SHP77 treated with DMSO at 0.1 percent for 48 hours (cell line): ENCODE measurements at regions not wholly inside any gene's neighbourhood (a gene's known extent, or its start where the extent isn't known, plus 50 kb on each side); places are given as distances from the start of the nearest gene placed in this dataset.
"Not testable (repeated sequence)": the region's sequence is repeated elsewhere in the genome, so short reads cannot be mapped to it uniquely, and the experiment has no call there.

Experiments used
- DNase-seq: peaks from one replicate; lab custom pipeline; 2025; lab: John Stamatoyannopoulos, UW

- no peak for DNase-seq
These were observed 321.5 kb upstream of the NRP1 start for GRCh38 chr10:33655921-33656320.

DNA sequence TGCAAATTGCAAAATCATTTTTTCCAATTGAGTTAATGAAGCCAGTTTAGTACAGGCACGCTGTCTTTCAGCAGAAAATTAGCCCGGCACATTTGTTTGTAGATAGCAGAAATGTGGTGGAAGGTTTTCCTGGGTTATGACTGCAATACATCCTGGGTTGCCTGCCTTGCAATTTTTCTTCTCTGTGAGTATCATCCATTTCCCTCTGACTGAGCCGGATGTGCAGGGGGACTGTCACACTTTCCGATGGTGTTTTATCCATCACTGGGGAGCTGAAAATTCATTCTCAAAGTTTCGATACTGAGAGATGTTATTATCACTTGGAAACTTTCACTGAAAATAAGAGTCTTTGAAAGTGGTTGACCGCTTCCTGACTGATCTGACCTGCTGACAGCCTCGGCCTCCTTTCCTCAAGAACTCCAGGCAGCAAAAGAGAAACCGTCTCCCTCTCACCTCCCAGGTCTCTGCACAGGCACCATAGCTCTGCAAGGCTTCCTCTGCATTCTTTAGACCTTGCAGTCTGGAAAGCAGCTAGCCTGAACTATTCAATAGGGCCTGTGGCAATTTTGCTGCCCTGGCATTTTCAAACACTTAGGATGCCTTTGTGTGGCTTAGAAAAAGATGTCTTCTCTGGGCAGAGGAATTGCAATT is 320.8 kb upstream of the NRP1 start:
- no peak for DNase-seq

GRCh38 chr10:33653584-33654367 is 319.3 kb upstream of the NRP1 start:
- no peak for DNase-seq

- no peak for DNase-seq
These were observed 318.4 kb upstream of the NRP1 start for GRCh38 chr10:33652870-33653269.

GRCh38 chr10:33650131-33650530 is 315.7 kb upstream of the NRP1 start:
- DNase-seq = not testable (repeated sequence)

- DNase-seq = no peak
These were observed 308.6 kb upstream of the NRP1 start for GRCh38 chr10:33643042-33643441.

DNA sequence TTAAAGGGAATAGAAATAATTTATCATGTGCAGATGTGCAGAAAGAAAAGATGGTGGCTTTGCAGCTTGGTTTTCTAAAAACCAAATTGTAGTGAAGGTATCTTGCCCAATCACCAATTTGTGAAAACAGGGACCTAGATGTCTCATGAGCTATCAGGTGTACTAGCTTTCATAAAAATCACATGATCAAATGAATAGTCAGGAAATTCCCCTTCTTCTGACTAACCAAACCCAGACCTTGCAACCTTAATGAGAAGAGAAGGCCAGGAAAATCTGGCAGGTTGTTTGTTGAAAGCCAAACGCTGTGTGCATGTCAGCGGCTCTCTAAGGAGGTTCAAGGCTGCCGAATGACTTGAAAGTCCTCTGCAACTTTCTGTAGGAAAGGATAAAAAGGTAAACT is 304.4 kb upstream of the NRP1 start:
- DNase-seq = no peak

DNA sequence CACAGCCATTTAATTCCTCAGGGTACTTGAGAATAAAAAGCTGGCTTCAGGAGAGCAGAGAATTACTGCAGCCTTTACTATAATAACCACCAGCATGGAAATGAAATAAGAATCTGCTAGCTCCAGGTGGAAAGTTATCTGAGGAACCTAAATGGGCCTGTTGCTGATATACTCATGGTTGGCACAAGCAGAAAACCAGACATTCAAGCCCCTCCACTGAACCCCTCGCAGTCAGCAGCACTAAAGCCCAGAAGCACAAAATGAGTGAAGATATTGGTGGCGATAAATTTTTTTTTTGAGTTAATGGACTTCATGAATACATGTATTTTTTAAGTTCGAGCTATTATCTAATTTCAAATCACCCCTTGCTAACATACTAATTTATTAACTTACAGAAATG is 303.9 kb upstream of the NRP1 start:
- no peak for DNase-seq

DNA sequence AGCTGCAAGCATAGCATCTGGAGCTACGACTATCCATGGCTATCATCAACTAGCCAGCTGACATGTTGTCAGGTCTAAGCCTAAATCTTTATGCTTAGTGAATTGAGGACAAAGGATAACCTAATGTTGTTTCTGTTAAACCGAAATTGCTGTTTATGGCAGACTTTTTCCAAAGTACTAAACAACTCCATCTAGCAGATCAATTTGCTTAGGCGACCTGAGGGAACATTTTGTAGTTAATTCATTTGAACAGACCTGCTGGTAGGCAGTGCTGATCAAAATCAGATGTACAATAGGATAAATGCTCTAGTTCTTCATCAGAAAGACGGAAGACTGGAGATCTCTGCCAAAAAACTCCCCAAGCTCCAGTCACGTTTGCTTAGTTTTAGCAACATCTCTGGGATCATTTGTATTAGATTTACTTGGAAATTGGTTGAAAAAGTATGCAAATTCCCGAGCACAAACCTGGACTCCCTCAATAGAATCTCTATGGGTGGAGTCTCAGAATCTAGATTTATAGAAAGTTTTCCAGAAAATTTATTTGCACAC is 301.6 kb upstream of the NRP1 start:
- no peak for DNase-seq

GRCh38 chr10:33632432-33632831 is 298.0 kb upstream of the NRP1 start:
- no peak for DNase-seq

DNA sequence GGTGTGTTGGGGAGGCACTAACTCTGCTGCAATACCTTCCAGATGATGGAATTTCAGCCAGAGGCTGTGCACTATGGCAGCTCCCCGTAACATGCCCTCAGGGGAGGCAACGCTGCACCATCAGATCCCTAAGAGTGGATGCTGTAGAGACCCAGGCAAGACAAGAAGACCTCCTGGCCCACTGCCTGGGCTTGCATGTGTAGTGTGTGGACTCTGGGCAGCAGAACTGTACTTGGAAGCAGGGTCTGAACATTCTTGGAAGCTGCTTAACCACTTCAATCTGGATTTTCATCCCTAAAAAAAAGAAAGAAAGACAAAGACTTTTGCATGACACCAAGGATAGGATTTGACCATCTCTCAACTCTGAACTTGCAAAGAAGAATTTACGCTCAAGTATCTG is 297.5 kb upstream of the NRP1 start:
- DNase-seq = no peak

DNA sequence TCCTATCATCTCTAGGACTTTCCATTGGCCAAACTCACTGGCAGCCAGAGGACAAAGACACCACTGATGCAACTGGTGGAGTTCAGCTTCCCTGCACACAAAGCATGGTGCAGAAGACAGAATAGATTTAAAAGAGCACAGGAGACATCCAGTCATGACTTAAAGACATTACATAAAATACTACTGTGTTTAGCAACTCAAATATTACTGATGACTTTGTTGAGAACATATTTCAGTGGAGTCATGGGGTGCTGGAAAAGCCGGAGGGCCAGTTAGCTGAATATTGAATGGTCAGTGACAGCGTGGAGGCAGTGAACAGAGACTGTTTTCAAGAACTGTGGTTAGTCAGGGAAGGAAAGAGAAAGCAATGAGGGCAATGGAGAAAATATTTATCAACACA is 296.3 kb upstream of the NRP1 start:
- DNase-seq = no peak

GRCh38 chr10:33627611-33628010 is 293.1 kb upstream of the NRP1 start:
- DNase-seq = no peak

- DNase-seq = no peak
These were observed 292.5 kb upstream of the NRP1 start for GRCh38 chr10:33626798-33627466.

GRCh38 chr10:33623669-33624068 is 289.2 kb upstream of the NRP1 start:
- DNase-seq = no peak

DNA sequence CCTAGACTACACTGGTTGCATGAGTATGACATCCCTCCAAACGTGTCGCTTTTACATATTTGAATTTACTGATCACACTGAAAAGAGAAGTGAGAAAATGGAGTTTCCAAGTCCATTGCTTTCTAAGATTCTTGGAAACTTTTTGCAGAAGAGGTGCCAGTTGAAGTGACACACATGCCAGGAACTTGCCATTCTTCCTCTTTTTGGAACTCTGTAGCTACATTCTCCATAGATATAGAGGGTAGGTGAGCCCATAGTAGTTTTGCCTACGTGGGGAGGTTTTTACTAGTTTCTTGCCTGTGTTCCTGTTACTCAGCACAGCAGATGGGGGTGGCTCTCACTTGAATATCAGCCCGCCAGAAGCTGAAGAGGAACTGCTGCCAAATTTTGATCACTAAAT is 286.6 kb upstream of the NRP1 start:
- no peak for DNase-seq

DNA sequence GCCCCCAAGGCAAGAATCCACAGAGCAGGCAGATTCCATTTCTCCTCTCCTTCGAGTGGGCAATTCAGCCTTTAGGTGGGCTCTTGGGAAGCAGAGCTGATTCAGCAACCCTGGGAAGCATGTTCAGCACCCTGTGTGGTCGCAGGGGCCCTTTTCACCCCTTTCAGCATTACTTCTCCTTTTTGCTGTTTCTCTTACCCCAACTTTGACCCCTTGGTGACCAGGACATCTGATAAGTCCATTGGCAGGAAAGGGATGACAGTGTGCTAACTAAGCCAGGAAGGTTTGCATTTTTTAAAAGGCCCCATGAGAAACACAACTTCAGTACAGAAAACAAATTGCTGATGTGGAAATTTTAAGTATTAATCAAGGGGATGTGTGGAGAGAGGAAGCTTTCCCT is 283.7 kb upstream of the NRP1 start:
- no peak for DNase-seq

DNA sequence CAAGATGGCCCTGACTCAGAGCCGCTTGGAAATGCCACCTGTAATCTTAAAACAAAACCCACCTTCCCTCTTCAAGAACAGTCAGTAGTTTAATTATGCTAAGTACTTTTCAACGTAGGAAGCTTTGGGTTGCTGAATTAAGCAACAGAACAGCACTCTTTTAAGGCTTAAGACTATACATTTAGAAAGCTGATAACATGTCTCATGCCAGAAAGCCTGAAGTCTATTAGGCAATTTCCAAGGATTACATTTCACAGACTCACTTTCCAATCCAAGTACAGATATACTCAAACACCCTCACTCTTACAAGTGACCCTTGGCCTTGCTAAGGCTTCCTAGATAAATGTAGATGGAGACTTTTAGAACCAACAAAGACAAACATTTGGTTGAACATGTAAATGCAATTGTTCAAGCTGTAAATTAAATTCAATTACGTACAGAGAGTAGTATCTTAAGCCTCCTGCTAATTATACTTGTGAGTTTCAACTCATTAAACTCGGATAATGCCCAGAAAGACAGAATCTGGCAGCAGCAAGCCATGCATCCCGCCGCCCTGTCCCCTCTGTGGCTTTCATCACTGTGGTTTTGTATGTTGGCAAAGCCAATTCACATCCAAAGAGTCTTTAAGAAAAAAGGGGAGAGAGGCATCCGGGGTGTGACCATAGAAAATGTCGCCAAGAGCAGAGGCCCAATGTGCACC is 283.1 kb upstream of the NRP1 start:
- DNase-seq = no peak

GRCh38 chr10:33616956-33617355 is 282.5 kb upstream of the NRP1 start:
- no peak for DNase-seq

GRCh38 chr10:33612551-33612950 is 278.1 kb upstream of the NRP1 start:
- no peak for DNase-seq

DNA sequence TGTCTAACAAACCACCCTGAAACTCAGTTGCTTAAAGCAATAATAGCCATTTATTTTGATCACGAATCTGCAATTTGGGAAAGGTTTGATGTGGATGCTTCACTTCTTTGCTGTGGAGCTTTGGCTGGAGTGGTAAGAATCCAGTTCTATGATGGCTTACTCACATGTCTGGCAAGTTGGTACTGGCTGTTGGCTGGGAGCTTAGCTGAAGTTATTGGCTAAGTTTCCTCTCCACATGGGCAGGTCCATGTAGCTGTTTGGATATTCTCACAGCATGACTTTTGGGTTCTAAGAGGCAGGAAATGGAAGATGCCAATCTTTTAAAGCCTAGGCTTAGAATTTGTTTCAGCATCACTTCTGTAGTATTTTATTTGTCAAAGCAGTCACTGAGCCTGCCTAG is 277.6 kb upstream of the NRP1 start:
- DNase-seq = no peak

GRCh38 chr10:33611423-33611822 is 277.0 kb upstream of the NRP1 start:
- DNase-seq = no peak
